Calu3 (cell line): ENCODE measurements at regions not wholly inside any gene's neighbourhood (a gene's known extent, or its start where the extent isn't known, plus 50 kb on each side); places are given as distances from the start of the nearest gene placed in this dataset.
"Not testable (repeated sequence)": the region's sequence is repeated elsewhere in the genome, so short reads cannot be mapped to it uniquely, and the experiment has no call there.

Source experiments
- BruUV-seq: library from RNA; stranded (reverse); fragments of 400-500 nt; replicated peaks from 2 replicates; lab custom pipeline; 2021; lab: Mats Ljungman, UMichigan
- CTCF ChIA-PET: fragments of 300-600 bp; sonication (Branson Sonifier 250); formaldehyde crosslinking; loops from one replicate; lab custom pipeline; 2022; ENCODE audit warnings: antibody characterized with exemption; lab: Charles Lee
- DNase-seq: peaks from one replicate; pipeline ENCODE4 v3.0.0; 2022
- H3K27ac Mint-ChIP-seq: one replicate; pipeline ENCODE4 v1.8.0; 2022; ENCODE audit warnings: mixed read lengths; ENCODE audit not compliant: unreplicated experiment
- H3K27me3 Mint-ChIP-seq: one replicate; pipeline ENCODE4 v1.8.0; 2022; ENCODE audit warnings: mixed read lengths; ENCODE audit not compliant: unreplicated experiment
- H3K36me3 Mint-ChIP-seq: one replicate; pipeline ENCODE4 v1.8.0; 2022; ENCODE audit warnings: mild to moderate bottlenecking, moderate library complexity, mixed read lengths; ENCODE audit not compliant: insufficient read depth, unreplicated experiment
- H3K4me1 Mint-ChIP-seq: one replicate; pipeline ENCODE4 v1.8.0; 2022; ENCODE audit warnings: mild to moderate bottlenecking, low read depth, mixed read lengths; ENCODE audit not compliant: unreplicated experiment
- H3K4me3 Mint-ChIP-seq: one replicate; pipeline ENCODE4 v1.8.0; 2022; ENCODE audit warnings: mild to moderate bottlenecking, low read depth, moderate library complexity, mixed read lengths; ENCODE audit not compliant: unreplicated experiment
- H3K9me3 Mint-ChIP-seq: one replicate; pipeline ENCODE4 v1.8.0; 2022; ENCODE audit warnings: low read depth, mixed read lengths; ENCODE audit not compliant: unreplicated experiment
- intact Hi-C: fragments of 100-400 bp; cut with micrococcal nuclease; formaldehyde crosslinking; loops from one replicate; pipeline ENCODE4 v1.10.0; 2022; ENCODE audit not compliant: unreplicated experiment
- TF ChIP-seq, protein P1 (sequence below): fragments of 200-600 bp; IDR thresholded peaks from one replicate; pipeline ENCODE4 v1.8.0; 2022; ENCODE audit warnings: antibody characterized with exemption; ENCODE audit not compliant: unreplicated experiment

DNA sequence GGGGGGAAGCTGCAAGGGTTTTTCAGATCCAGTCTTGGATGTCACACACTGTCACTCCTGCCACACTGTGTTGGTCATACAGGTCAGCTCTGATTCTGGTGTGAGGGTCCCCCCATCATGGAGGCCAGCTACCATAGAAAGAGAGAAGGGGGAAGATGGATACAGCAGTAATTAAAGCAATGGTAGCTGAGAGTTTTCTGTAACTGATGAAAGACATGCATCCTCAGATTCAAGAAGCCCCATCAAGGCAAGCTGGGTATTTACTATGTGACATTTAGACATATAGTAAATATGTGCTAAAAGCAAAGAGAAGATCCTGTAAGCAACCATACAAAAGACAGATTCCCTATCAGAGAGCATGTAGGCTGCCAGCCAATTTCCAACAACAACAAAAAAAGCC lies 110.9 kb upstream of the COL5A1 start:
- no peak overlapping the region for H3K27ac Mint-ChIP-seq
- intact Hi-C loops = no loop called here
- CTCF ChIA-PET = no interaction called here
- H3K36me3 Mint-ChIP-seq = peaks cover 3% of the 10 kb centered on the region
- TF ChIP-seq, protein P1, sequence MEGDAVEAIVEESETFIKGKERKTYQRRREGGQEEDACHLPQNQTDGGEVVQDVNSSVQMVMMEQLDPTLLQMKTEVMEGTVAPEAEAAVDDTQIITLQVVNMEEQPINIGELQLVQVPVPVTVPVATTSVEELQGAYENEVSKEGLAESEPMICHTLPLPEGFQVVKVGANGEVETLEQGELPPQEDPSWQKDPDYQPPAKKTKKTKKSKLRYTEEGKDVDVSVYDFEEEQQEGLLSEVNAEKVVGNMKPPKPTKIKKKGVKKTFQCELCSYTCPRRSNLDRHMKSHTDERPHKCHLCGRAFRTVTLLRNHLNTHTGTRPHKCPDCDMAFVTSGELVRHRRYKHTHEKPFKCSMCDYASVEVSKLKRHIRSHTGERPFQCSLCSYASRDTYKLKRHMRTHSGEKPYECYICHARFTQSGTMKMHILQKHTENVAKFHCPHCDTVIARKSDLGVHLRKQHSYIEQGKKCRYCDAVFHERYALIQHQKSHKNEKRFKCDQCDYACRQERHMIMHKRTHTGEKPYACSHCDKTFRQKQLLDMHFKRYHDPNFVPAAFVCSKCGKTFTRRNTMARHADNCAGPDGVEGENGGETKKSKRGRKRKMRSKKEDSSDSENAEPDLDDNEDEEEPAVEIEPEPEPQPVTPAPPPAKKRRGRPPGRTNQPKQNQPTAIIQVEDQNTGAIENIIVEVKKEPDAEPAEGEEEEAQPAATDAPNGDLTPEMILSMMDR = no peak
- H3K9me3 Mint-ChIP-seq = peaks cover 7% of the 10 kb centered on the region
- DNase-seq = no peak
- no peak overlapping the region for H3K4me3 Mint-ChIP-seq
- peaks cover 53% of the 10 kb centered on the region for H3K27me3 Mint-ChIP-seq
- no TSS peak for BruUV-seq
- H3K4me1 Mint-ChIP-seq = no peaks in the 10 kb centered on the region

DNA sequence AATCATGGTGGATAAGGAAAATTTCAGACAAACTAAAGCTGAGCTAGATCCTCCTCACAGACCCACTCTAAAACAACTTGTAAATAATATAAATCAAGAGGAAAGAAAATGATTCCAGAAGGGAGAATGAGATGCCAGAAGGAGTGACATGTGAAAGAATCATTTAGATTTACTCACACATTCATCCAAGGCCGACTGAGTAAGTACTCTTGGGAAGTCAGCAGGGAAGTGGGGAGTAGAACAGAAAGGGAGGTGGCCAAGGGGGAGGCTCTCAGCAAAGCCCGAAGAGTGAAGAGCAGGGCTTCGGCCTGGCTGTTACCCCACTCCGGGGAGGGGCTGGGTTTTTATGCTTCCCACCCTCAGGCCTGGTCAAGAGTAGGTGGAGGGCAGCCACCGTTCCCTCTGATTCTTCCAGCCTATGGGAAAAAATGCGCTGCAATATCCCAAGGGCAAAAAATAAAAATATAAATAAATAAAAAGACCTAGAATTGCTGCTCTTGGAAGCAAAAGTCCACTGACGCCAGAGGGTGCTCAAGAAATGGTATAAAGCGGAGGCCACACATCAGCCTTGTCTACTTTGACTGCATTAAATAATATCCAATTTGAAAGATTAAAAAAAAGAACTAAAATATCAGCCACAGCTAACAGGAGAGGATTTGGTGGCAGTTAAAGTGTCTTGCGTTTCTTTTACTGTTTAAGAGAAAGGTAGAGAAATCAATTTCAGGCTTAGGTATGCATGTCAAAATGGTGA lies 110.2 kb upstream of the COL5A1 start:
- TF ChIP-seq, protein P1 = no peak

DNA sequence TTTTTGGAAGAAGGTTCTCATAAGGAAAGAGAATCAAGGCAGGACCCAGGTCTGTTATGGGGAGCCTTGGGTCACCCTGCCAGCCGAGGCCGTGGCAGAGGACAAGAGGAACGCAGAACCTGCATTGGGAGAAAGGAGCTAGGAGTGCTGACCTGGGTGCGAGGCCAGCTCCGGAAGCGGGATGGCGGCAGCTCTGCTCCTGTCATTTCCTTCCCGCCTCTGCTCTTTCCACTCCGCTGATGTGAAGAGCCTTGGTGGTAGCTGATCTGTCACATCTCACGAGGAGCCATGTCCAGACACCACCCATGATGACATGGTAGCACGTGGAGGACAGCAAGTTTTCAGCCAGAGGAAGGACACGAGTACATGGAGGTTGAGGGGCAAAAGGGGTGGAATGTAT lies 109.5 kb upstream of the COL5A1 start:
- Mint-ChIP-seq H3K36me3 (no peaks in the 10 kb centered on the region), H3K27me3 (peaks cover 40% of the 10 kb centered on the region), H3K9me3 (peaks cover 5% of the 10 kb centered on the region), H3K4me3 (no peak overlapping the region), H3K27ac (no peak overlapping the region), H3K4me1 (no peaks in the 10 kb centered on the region)
- TF ChIP-seq, protein P1 = no peak
- DNase-seq = no peak
- CTCF ChIA-PET = no interaction called here
- BruUV-seq = no TSS peak
- intact Hi-C loops = no loop called here

More for the DNA sequence above, 110.2 kb upstream of the COL5A1 start:
- Mint-ChIP-seq H3K4me3 (no peak overlapping the region), H3K27ac (no peak overlapping the region), H3K36me3 (no peaks in the 10 kb centered on the region), H3K9me3 (peaks cover 7% of the 10 kb centered on the region), H3K27me3 (peaks cover 47% of the 10 kb centered on the region), H3K4me1 (no peaks in the 10 kb centered on the region)
- intact Hi-C loops = no loop called here
- no peak for DNase-seq
- no TSS peak for BruUV-seq
- CTCF ChIA-PET = no interaction called here

DNA sequence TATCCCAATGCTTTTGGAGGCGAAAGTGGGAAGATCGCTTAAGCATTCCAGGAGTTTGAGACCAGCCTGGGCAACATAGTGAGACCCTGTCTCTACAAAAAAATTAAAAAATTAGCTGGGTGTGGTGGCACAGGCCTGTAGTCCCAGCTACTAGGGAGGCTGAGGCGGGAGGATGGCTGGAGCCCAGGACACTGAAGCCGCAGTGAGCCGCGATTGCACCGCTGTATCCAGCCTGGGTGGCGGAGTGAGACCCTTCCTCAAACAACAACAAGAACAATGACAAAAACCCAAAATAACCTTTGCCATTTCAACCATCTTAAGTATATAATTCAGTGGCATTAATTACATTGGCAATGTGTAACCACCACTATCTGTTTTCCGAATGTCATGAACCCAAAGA lies 108.9 kb upstream of the COL5A1 start:
- BruUV-seq, H3K36me3 Mint-ChIP-seq, intact Hi-C loops, H3K4me3 Mint-ChIP-seq, H3K4me1 Mint-ChIP-seq, CTCF ChIA-PET, H3K9me3 Mint-ChIP-seq, DNase-seq, H3K27ac Mint-ChIP-seq: not testable (repeated sequence)
- peaks cover 36% of the 10 kb centered on the region for H3K27me3 Mint-ChIP-seq
